ENCODE measurements at regions not wholly inside any gene's neighbourhood (a gene's known extent, or its start where the extent isn't known, plus 50 kb on each side); places are given as distances from the start of the nearest gene placed in this dataset.

DNA sequence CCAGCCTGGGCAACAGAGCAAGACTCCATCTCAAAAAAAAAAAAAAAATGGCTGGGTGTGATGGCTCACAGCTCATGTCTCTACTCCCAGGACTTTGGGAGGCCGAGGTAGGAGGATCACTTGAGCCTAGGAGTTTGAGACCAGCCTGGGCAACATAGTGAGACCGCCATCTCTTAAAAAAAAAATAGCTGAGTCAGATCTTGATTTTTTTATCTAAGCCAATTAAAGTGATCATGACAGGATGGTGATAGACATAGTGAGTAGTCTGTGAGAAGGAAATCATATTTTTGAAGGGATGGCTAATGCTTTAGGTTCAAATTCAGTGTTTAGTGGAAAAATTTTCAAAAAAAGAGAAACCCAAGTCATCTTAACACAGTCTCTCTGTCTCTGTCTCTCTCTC, 114.6 kb upstream of the JARID2 start:
- TF ChIP-seq EZH2 (IDR thresholded peaks at IDR 0.05; ENCODE audit: insufficient read depth, poor library complexity, severe bottlenecking), result no peak
- TF ChIP-seq EZH2phosphoT487 (IDR thresholded peaks at IDR 0.05; ENCODE audit: insufficient read depth, low read depth), result no peak

Measured in GM23248 (cell line).